HG02763 (cell line): ENCODE measurements at regions not wholly inside any gene's neighbourhood (a gene's known extent, or its start where the extent isn't known, plus 50 kb on each side); places are given as distances from the start of the nearest gene placed in this dataset.

Experiments used
- ATAC-seq: cut with Tn5 transposase; IDR thresholded peaks from one replicate; pipeline ENCODE4 v1.9.1; 2021; ENCODE audit warnings: mild to moderate bottlenecking, moderate library complexity; ENCODE audit not compliant: unreplicated experiment

GRCh38 chr15:69652751-69653305 lies 200.2 kb downstream of the RPLP1 start:
- ATAC-seq, result no peak

GRCh38 chr15:69653306-69653705 lies 200.7 kb downstream of the RPLP1 start:
- ATAC-seq, result no peak

GRCh38 chr15:69653846-69654245 lies 201.2 kb downstream of the RPLP1 start:
- no peak for ATAC-seq

- ATAC-seq, result no peak
Observed at GRCh38 chr15:69656271-69657030, 203.8 kb downstream of the RPLP1 start.

- ATAC-seq, result no peak
Observed at GRCh38 chr15:69657626-69658025, 205.0 kb downstream of the RPLP1 start.

GRCh38 chr15:69658411-69658945 lies 205.9 kb downstream of the RPLP1 start:
- ATAC-seq, result no peak

- ATAC-seq, result no peak
Observed at GRCh38 chr15:69659454-69660050, 206.9 kb downstream of the RPLP1 start.

GRCh38 chr15:69660114-69660513 lies 207.5 kb downstream of the RPLP1 start:
- ATAC-seq, result no peak

GRCh38 chr15:69660658-69661405 lies 208.2 kb downstream of the RPLP1 start:
- ATAC-seq, result no peak

- no peak for ATAC-seq
Observed at GRCh38 chr15:69661446-69661845, 208.8 kb downstream of the RPLP1 start.

GRCh38 chr15:69661871-69662644 lies 209.4 kb downstream of the RPLP1 start:
- no peak for ATAC-seq

GRCh38 chr15:69662645-69663000 lies 210.0 kb downstream of the RPLP1 start:
- ATAC-seq, result no peak

GRCh38 chr15:69663441-69663840 lies 210.8 kb downstream of the RPLP1 start:
- no peak for ATAC-seq

- ATAC-seq, result no peak
Observed at GRCh38 chr15:69663982-69664381, 211.4 kb downstream of the RPLP1 start.

- no peak for ATAC-seq
Observed at GRCh38 chr15:69664572-69665571, 212.3 kb downstream of the RPLP1 start.

- ATAC-seq, result no peak
Observed at GRCh38 chr15:69665641-69666111, 213.1 kb downstream of the RPLP1 start.

GRCh38 chr15:69666441-69666882 lies 213.8 kb downstream of the RPLP1 start:
- ATAC-seq, result no peak

- peak; percentile 28 for ATAC-seq
Observed at GRCh38 chr15:69666921-69667811, 214.5 kb downstream of the RPLP1 start.
